GM21737 (cell line): ENCODE measurements at regions not wholly inside any gene's neighbourhood (a gene's known extent, or its start where the extent isn't known, plus 50 kb on each side); places are given as distances from the start of the nearest gene placed in this dataset.

Experiments used
- ATAC-seq: cut with Tn5 transposase; IDR thresholded peaks from one replicate; pipeline ENCODE4 v1.9.1; 2021; ENCODE audit warnings: mild to moderate bottlenecking, moderate library complexity; ENCODE audit not compliant: unreplicated experiment

- ATAC-seq: no peak
Measured at GRCh38 chr3:107970993-107971580, 119.7 kb downstream of the CD47 start.

- no peak for ATAC-seq
Measured at GRCh38 chr3:107969994-107970819, 120.6 kb downstream of the CD47 start.

DNA sequence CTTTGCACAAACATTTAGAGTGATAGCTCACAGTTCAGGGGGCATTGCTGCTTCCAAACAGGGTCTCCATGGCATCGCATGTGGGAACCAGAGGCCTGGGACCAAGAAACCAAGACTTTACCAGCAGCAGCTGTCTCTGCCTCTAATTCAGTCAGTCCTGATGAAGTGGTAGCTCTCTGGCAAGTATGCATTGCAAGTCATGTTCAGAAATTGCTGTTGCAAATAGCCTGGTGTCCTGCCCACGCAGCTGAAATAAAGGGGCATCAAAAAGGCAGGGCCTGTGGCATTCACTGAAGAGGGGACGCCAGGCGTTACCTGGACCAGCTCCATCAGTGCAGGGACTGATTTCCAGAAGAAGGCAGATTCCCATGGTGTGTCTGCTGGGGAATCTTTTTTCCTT, 121.3 kb downstream of the CD47 start:
- no peak for ATAC-seq

DNA sequence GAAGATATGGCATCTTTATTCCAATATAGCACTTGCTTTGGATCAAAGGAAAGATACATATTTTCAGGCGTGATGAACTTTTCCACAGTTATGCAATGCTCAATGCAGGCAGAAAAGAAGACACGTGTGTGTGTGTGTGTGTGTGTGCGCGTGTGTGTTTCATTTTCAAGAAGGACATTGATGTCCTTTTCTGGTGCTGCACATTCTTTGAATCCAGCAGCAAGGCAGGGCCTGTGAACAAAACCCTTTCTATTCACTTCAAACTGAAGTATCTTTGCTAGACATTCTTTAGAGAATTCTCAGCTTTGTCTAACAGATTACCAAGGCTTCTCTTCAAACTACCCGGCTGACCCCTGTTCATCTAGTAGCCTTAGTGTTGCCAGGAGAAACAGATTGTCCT, 124.6 kb downstream of the CD47 start:
- ATAC-seq: no peak

GRCh38 chr3:107965136-107965655, 125.6 kb downstream of the CD47 start:
- ATAC-seq: no peak

DNA sequence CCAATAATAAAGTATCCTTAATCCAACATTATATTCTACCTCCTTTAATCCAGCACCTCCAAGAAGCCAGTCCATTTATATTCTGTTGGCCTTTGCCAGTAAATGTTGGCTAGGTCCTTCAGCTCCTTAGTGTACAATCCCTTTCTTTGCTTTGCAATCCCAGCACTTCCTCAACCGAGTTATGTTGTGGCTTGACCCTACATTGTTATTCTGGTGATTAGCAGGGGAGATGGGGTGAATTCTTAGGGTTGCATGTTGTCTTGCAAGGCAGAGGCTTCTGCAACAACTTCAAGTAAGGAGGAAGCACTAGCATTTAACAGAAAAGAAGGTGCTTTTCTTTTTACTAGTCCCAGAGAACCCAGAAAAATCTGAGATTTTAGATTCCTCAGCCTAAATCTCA, 127.2 kb downstream of the CD47 start:
- ATAC-seq: no peak

DNA sequence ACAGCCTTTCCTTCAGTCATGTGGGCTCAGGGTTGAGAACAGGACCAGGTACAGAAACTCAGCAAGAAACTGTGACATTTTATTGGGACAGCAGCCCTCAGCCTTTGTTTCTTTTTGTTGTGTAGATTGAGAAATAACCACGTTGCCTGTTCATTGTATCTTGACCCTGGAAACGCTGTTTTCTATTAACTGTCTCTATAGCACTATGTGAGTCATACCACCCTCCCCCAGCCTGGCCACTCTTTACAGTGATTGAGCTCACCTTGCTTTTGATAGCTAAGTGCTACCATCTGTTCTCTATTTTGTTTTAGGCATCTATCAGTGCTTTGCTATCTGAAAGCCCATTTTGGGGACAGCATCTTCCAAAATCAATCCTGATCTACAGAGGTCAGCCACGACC, 127.9 kb downstream of the CD47 start:
- ATAC-seq: no peak

GRCh38 chr3:107962037-107962436, 128.8 kb downstream of the CD47 start:
- ATAC-seq: no peak

DNA sequence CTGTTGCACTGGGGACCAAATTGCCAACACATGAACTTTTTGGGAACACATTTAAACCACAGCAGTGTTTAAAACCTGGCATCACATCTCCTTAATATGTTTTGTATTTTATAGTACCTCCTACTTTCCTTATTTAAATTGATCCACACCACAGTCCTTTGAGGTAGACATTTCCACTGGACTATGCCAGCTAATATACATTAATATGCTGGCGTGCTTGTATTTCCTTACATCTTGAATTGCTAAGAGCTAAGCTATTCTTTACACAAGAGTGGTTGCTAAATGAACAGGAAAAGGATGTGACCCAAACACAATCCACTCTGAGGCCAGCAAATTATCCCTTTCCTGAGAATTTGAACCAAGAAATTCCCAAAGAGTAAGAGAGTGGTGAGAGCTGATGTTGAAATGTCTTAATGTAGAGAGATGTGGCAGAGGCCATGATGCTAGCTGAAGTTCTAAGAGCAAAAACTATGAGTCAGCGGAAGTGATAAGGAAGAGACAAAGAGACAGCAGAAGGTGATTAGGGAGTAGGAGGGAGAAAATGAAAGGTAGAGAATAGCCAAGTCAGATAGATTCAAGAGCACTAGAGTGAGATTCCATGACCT, 131.2 kb downstream of the CD47 start:
- no peak for ATAC-seq

DNA sequence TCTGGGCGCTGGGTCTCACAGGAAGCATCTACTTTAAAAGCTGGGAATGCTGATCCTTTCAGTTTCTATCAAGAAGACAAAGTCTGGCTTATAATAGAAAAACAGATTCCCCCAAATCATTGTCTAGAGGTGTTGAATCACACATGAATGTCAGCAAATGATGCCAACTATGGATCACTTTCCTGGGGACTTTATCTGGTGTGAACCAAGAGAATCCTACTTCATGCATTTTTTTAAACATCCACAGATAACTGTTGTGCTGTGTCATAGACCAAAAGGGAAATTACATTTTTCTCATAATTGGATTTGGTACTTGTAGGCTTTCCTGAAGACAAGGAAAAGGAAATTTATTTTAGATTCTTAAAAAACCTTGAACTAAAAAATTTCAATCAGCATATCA, 132.7 kb downstream of the CD47 start:
- no peak for ATAC-seq

DNA sequence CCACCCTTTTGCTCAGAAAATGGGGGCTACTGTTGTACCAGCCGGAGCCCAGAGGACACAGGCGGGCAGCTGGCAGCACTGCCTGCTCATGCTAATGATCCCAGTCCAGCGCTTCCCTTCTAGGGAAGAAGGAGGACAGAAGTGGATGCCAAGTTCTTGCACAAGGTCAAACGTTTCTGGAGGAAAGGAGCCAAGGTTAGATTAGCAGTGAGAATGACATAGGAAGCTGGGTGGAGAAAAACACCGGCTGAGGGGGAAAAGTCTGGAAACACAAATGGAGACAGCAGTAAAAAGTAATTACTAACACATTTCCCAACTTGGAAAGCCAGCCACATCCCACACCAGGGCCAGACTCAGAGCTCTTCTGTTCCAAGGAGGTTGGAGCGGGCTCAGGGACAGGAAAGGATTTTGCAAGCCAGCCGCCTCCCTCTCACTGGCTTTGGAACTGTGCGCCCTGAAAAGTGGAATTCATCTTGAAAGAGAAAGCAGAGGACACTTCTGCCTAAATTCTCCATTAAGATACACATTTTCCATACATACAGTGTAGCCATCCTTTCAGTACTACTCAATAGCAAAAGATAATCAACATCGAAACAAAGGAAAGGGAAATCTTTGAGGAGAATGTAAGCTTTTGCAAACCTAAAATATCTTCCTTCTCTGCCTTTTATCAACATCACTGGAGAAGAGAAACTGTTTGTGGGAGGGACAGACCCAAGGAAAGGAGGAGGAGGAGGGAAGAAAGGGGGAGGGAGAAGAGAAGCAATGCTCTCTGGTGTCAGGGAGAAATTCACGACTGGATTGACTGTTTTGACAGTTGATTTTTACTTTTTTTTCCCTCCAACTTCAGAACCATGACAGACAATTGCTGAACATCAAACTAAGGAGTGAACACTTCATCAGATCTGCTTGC, 133.6 kb downstream of the CD47 start:
- ATAC-seq: no peak

GRCh38 chr3:107954845-107955244, 136.0 kb downstream of the CD47 start:
- no peak for ATAC-seq

DNA sequence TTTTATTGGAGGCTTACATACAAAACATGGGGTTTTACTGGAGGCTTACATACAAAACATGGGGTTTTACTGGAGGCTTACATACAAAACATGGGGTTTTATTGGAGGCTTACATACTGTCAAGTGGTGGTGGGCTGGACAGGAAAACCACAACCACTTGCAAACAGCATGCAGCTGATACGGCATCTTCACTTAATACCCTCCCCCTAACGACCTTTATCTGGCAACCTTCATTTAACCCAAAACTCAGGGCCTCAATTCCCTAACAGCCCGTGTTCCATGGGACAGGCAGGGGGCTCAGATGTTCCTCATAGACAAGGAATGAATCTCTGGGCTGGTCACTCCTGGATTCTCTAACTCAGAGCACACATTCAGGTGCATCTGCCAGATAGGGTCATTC, 137.1 kb downstream of the CD47 start:
- no peak for ATAC-seq

DNA sequence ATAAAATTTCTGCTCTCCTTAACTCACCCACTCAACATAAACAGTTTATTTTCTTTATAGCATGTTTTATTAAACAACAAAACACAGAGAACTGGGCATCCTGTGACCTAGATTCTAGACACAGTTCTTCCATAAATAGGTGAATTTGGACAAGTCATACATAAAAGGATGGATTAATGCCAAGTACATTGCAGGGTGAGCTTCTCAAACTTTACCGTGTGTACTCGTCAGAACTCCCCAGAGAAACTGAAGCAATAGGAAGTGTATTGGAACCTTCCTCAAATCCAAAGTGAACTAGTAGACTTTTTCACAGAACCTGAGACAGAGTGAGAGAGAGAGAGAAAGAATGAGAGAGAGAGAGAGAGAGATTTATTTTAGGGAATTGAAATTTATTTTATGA, 139.7 kb downstream of the CD47 start:
- ATAC-seq: no peak

- no peak for ATAC-seq
Measured at GRCh38 chr3:107950417-107950816, 140.4 kb downstream of the CD47 start.

- ATAC-seq: no peak
Measured at GRCh38 chr3:107949394-107949970, 141.3 kb downstream of the CD47 start.

GRCh38 chr3:107947203-107947602, 143.6 kb downstream of the CD47 start:
- no peak for ATAC-seq

GRCh38 chr3:107946700-107947099, 144.1 kb downstream of the CD47 start:
- ATAC-seq: no peak

- no peak for ATAC-seq
Measured at GRCh38 chr3:107945417-107946094, 145.3 kb downstream of the CD47 start.
